ENCODE measurements at regions not wholly inside any gene's neighbourhood (a gene's known extent, or its start where the extent isn't known, plus 50 kb on each side); places are given as distances from the start of the nearest gene placed in this dataset.

- TF ChIP-seq CTCF (IDR thresholded peaks at IDR 0.05; ENCODE audit: low read depth, low read length, poor library complexity, severe bottlenecking), result no peak
- no peak for TF ChIP-seq EZH2phosphoT487 (IDR thresholded peaks at IDR 0.05; ENCODE audit: borderline replicate concordance, low read length)
- no peaks in the 10 kb centered on the region for H3K27me3 ChIP-seq (ENCODE audit: control insufficient read depth, low read length)
- H3K27ac ChIP-seq (ENCODE audit: low read depth, low read length), result no peak overlapping the region
- no peak overlapping the region for H3K4me3 ChIP-seq (ENCODE audit: low read length)
- no peaks in the 10 kb centered on the region for H3F3A ChIP-seq (ENCODE audit: control insufficient read depth, insufficient read depth)
- H3K9me2 ChIP-seq (replicated peaks; ENCODE audit: control insufficient read depth, low read length), result no peaks in the 10 kb centered on the region
- no peaks in the 10 kb centered on the region for H3K36me3 ChIP-seq (ENCODE audit: control insufficient read depth, low read length)
- no peaks in the 10 kb centered on the region for H3K9me3 ChIP-seq (ENCODE audit: control insufficient read depth, insufficient read depth, low read length)
- no peaks in the 10 kb centered on the region for H3K79me2 ChIP-seq (ENCODE audit: control insufficient read depth, low read length)
- no peak overlapping the region for H3K4me2 ChIP-seq (ENCODE audit: low read length)
- H3K4me1 ChIP-seq (ENCODE audit: control insufficient read depth, low read length), result no peaks in the 10 kb centered on the region
- H4K20me1 ChIP-seq (ENCODE audit: control insufficient read depth, insufficient read depth, low read depth, low read length), result no peaks in the 10 kb centered on the region
These were observed 104.0 kb upstream of the SLC66A3 start for GRCh38 chr2:11051280-11051679.

GRCh38 chr2:11053546-11053945 lies 101.7 kb upstream of the SLC66A3 start:
- Histone ChIP-seq H3K27me3 (ENCODE audit: control insufficient read depth, low read length) (no peaks in the 10 kb centered on the region), H3K9me2 (replicated peaks; ENCODE audit: control insufficient read depth, low read length) (no peaks in the 10 kb centered on the region), H3F3A (ENCODE audit: control insufficient read depth, insufficient read depth) (no peaks in the 10 kb centered on the region), H3K79me2 (ENCODE audit: control insufficient read depth, low read length) (no peaks in the 10 kb centered on the region), H3K4me2 (ENCODE audit: low read length) (no peak overlapping the region), H3K9me3 (ENCODE audit: control insufficient read depth, insufficient read depth, low read length) (no peaks in the 10 kb centered on the region), H3K36me3 (ENCODE audit: control insufficient read depth, low read length) (no peaks in the 10 kb centered on the region), H3K27ac (ENCODE audit: low read depth, low read length) (no peak overlapping the region), H4K20me1 (ENCODE audit: control insufficient read depth, insufficient read depth, low read depth, low read length) (no peaks in the 10 kb centered on the region), H3K4me3 (ENCODE audit: low read length) (no peak overlapping the region), H3K4me1 (ENCODE audit: control insufficient read depth, low read length) (no peaks in the 10 kb centered on the region)
- TF ChIP-seq EZH2phosphoT487 (IDR thresholded peaks at IDR 0.05; ENCODE audit: borderline replicate concordance, low read length) (no peak), CTCF (IDR thresholded peaks at IDR 0.05; ENCODE audit: low read depth, low read length, poor library complexity, severe bottlenecking) (no peak)

- Histone ChIP-seq H3K36me3 (ENCODE audit: control insufficient read depth, low read length) (no peaks in the 10 kb centered on the region), H4K20me1 (ENCODE audit: control insufficient read depth, insufficient read depth, low read depth, low read length) (no peaks in the 10 kb centered on the region), H3K4me2 (ENCODE audit: low read length) (no peak overlapping the region), H3K27ac (ENCODE audit: low read depth, low read length) (no peak overlapping the region), H3K4me1 (ENCODE audit: control insufficient read depth, low read length) (no peaks in the 10 kb centered on the region), H3K9me3 (ENCODE audit: control insufficient read depth, insufficient read depth, low read length) (no peaks in the 10 kb centered on the region), H3K79me2 (ENCODE audit: control insufficient read depth, low read length) (no peaks in the 10 kb centered on the region), H3F3A (ENCODE audit: control insufficient read depth, insufficient read depth) (no peaks in the 10 kb centered on the region), H3K4me3 (ENCODE audit: low read length) (no peak overlapping the region), H3K27me3 (ENCODE audit: control insufficient read depth, low read length) (no peaks in the 10 kb centered on the region), H3K9me2 (replicated peaks; ENCODE audit: control insufficient read depth, low read length) (no peaks in the 10 kb centered on the region)
- TF ChIP-seq CTCF (IDR thresholded peaks at IDR 0.05; ENCODE audit: low read depth, low read length, poor library complexity, severe bottlenecking) (no peak), EZH2phosphoT487 (IDR thresholded peaks at IDR 0.05; ENCODE audit: borderline replicate concordance, low read length) (no peak)
These were observed 100.2 kb upstream of the SLC66A3 start for GRCh38 chr2:11054783-11055678.
